ENCODE measurements at regions not wholly inside any gene's neighbourhood (a gene's known extent, or its start where the extent isn't known, plus 50 kb on each side); places are given as distances from the start of the nearest gene placed in this dataset.

GRCh38 chr20:22515264-22515663 lies 69.1 kb downstream of the FOXA2 start:
- in situ Hi-C loops (cut with MboI) (no loop called here), intact Hi-C loops (cut with micrococcal nuclease) (no loop called here)
- no peaks in the 10 kb centered on the region for H3K36me3 ChIP-seq (ENCODE audit: control insufficient read depth, insufficient read depth, low read length)
- TF ChIP-seq SMARCB1 (IDR thresholded peaks at IDR 0.05; ENCODE audit: insufficient read length, low read depth) (no peak), HCFC1 (IDR thresholded peaks at IDR 0.05; ENCODE audit: low read depth, low read length) (no peak), CHD4 (IDR thresholded peaks at IDR 0.05; ENCODE audit: insufficient read depth, insufficient replicate concordance, low read depth, low read length, poor library complexity, severe bottlenecking) (no peak), PTRF (tag; IDR thresholded peaks at IDR 0.05) (no peak), CHD1 (IDR thresholded peaks at IDR 0.05; ENCODE audit: low read length) (no peak), PCBP1 (IDR thresholded peaks at IDR 0.05; ENCODE audit: low read depth, low read length, poor library complexity, severe bottlenecking) (no peak), HNRNPLL (IDR thresholded peaks at IDR 0.05; ENCODE audit: low read depth, low read length, poor library complexity, severe bottlenecking) (no peak), ATF1 (CRISPR knock-in tag; IDR thresholded peaks at IDR 0.05) (no peak), ATF1 (tag; IDR thresholded peaks at IDR 0.05) (no peak), NCOR1 (IDR thresholded peaks at IDR 0.05) (no peak), ZNF511 (CRISPR knock-in tag; IDR thresholded peaks at IDR 0.05) (no peak), PHF8 (IDR thresholded peaks at IDR 0.05; ENCODE audit: borderline replicate concordance, low read length) (no peak), MBD2 (IDR thresholded peaks at IDR 0.05; ENCODE audit: borderline replicate concordance, low read depth) (no peak), ETV6 (IDR thresholded peaks at IDR 0.05; ENCODE audit: borderline replicate concordance in 1 of 2, low read depth in 2 of 2, low read length in 1 of 2) (no peak), ETV6 (CRISPR knock-in tag; IDR thresholded peaks at IDR 0.05; ENCODE audit: borderline replicate concordance) (no peak), ZFP36 (IDR thresholded peaks at IDR 0.05; ENCODE audit: low read depth, low read length, partially characterized antibody) (no peak), SNIP1 (IDR thresholded peaks at IDR 0.05; ENCODE audit: low read depth) (no peak)
- TF ChIP-seq, protein P1, sequence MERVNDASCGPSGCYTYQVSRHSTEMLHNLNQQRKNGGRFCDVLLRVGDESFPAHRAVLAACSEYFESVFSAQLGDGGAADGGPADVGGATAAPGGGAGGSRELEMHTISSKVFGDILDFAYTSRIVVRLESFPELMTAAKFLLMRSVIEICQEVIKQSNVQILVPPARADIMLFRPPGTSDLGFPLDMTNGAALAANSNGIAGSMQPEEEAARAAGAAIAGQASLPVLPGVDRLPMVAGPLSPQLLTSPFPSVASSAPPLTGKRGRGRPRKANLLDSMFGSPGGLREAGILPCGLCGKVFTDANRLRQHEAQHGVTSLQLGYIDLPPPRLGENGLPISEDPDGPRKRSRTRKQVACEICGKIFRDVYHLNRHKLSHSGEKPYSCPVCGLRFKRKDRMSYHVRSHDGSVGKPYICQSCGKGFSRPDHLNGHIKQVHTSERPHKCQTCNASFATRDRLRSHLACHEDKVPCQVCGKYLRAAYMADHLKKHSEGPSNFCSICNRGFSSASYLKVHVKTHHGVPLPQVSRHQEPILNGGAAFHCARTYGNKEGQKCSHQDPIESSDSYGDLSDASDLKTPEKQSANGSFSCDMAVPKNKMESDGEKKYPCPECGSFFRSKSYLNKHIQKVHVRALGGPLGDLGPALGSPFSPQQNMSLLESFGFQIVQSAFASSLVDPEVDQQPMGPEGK (CRISPR knock-in tag; IDR thresholded peaks at IDR 0.05; ENCODE audit: borderline replicate concordance): no peak
- no peak for ATAC-seq
- H3K9me3 ChIP-seq (replicated peaks; ENCODE audit: control insufficient read depth, insufficient read depth, low read depth, low read length): no peaks in the 10 kb centered on the region
- DNase-seq (ENCODE audit: extremely low read depth in 1 of 4, low spot score in 3 of 4): no peak
- H3K27me3 ChIP-seq (ENCODE audit: control insufficient read depth in 2 of 2, insufficient read depth in 2 of 2, low read length in 2 of 2): no peaks in the 10 kb centered on the region
- ChIA-PET POLR2A (no interaction called here), CTCF (ENCODE audit: low intra/inter-chr PET ratio) (no interaction called here)
- H3K4me3 ChIP-seq: no peak overlapping the region
- H3K79me2 ChIP-seq (ENCODE audit: control insufficient read depth, insufficient read depth, low read length): no peaks in the 10 kb centered on the region
- H3K9me1 ChIP-seq (ENCODE audit: control insufficient read depth, insufficient read depth, low read length): no peaks in the 10 kb centered on the region
- H3K9ac ChIP-seq (ENCODE audit: insufficient read depth in 1 of 2, low read depth in 2 of 2, low read length in 2 of 2): no peak overlapping the region
- 52% methylated on average over 5 of the region's 5 CpGs for WGBS (ENCODE audit: insufficient coverage, low coverage, missing lambda C conversion rate)
- FAIRE-seq: no peak
- no peaks in the 10 kb centered on the region for H4K20me1 ChIP-seq (replicated peaks; ENCODE audit: control insufficient read depth, insufficient read depth, low read length)
- peaks cover 3 to 10% of the 10 kb centered on the region in 2 experiments; a peak in 3 of 5 replicates for H3K4me1 ChIP-seq (replicated peaks in 1 of 2; ENCODE audit: control insufficient read depth in 2 of 2, insufficient read depth in 2 of 2, low read length in 2 of 2)
- no peak overlapping the region for H2AFZ ChIP-seq (ENCODE audit: low read depth, low read length)
- BruUV-seq (replicated peaks): no TSS peak
- H3K4me2 ChIP-seq (ENCODE audit: insufficient read depth, low read length): no peak overlapping the region
- no peak overlapping the region for H3K27ac ChIP-seq (ENCODE audit: extremely low read depth, low read depth, low read length)

All from K562 (cell line).